IMR-90 (cell line): ENCODE measurements at regions not wholly inside any gene's neighbourhood (a gene's known extent, or its start where the extent isn't known, plus 50 kb on each side); places are given as distances from the start of the nearest gene placed in this dataset.

Experiments
- BHLHE40 ChIP-seq: fragments of 150-350 bp; IDR thresholded peaks from 2 replicates; pipeline ENCODE4 v1.6.1; 2016; ENCODE audit warnings: mild to moderate bottlenecking, low read depth, low read length
- CEBPB ChIP-seq: IDR thresholded peaks from 2 replicates; pipeline ENCODE4 v1.6.1; 2012; ENCODE audit warnings: low read depth, low read length, improper control_type of control experiment
- NFE2L2 ChIP-seq: fragments of 150-350 bp; IDR thresholded peaks from 2 replicates; pipeline ENCODE4 v1.6.1; 2016; ENCODE audit warnings: low read depth, mild to moderate bottlenecking, low read length
- POLR2A ChIP-seq: IDR thresholded peaks from 2 replicates; pipeline ENCODE4 v1.6.1; 2012; ENCODE audit warnings: mild to moderate bottlenecking, low read depth, low read length
- RAD21 ChIP-seq: IDR thresholded peaks from 2 replicates; pipeline ENCODE4 v1.6.1; 2012; ENCODE audit warnings: low read length, improper control_type of control experiment
- TF ChIP-seq, protein P1 (sequence below): conservative IDR thresholded peaks from 2 replicates; pipeline ENCODE4 v1.5.1; 2012; ENCODE audit warnings: mild to moderate bottlenecking, low read depth, low read length, improper control_type of control experiment
- TF ChIP-seq, protein P2 (sequence below): fragments of 150-350 bp; IDR thresholded peaks from 2 replicates; pipeline ENCODE4 v1.6.1; 2017; ENCODE audit warnings: mild to moderate bottlenecking, antibody characterized with exemption, low read length, low read depth

DNA sequence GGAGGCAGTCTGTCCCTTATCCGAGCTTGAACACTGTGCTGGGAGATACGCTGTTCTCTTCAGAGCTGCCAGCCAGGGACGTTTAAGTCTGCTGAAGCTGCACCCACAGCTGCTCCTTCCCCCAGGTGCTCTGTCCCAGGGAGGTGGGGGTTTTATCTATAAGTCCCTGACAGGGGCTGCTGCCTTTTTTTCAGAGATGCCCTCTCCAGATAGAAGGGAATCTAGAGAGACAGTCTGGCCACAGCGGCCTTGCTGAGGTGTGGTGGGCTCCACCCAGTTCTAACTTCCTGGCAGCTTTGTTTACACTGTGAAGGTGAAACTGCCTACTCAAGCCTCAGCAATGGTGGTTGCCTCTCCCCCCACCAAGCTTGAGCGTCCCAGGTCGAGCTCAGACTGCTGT, 319.9 kb upstream of the GRM7 start:
- TF ChIP-seq, protein P1, sequence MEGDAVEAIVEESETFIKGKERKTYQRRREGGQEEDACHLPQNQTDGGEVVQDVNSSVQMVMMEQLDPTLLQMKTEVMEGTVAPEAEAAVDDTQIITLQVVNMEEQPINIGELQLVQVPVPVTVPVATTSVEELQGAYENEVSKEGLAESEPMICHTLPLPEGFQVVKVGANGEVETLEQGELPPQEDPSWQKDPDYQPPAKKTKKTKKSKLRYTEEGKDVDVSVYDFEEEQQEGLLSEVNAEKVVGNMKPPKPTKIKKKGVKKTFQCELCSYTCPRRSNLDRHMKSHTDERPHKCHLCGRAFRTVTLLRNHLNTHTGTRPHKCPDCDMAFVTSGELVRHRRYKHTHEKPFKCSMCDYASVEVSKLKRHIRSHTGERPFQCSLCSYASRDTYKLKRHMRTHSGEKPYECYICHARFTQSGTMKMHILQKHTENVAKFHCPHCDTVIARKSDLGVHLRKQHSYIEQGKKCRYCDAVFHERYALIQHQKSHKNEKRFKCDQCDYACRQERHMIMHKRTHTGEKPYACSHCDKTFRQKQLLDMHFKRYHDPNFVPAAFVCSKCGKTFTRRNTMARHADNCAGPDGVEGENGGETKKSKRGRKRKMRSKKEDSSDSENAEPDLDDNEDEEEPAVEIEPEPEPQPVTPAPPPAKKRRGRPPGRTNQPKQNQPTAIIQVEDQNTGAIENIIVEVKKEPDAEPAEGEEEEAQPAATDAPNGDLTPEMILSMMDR: no peak
- TF ChIP-seq POLR2A (no peak), RAD21 (no peak), NFE2L2 (no peak), BHLHE40 (no peak), CEBPB (no peak)
- TF ChIP-seq, protein P2, sequence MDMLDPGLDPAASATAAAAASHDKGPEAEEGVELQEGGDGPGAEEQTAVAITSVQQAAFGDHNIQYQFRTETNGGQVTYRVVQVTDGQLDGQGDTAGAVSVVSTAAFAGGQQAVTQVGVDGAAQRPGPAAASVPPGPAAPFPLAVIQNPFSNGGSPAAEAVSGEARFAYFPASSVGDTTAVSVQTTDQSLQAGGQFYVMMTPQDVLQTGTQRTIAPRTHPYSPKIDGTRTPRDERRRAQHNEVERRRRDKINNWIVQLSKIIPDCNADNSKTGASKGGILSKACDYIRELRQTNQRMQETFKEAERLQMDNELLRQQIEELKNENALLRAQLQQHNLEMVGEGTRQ: no peak
